PC-9 (cell line): ENCODE measurements at regions not wholly inside any gene's neighbourhood (a gene's known extent, or its start where the extent isn't known, plus 50 kb on each side); places are given as distances from the start of the nearest gene placed in this dataset.

ENCODE experiments used
- EZH2 ChIP-seq: fragments of 200-600 bp; sonication (generic); IDR thresholded peaks from 2 replicates; pipeline ENCODE4 v1.8.0; 2017; ENCODE audit warnings: antibody characterized with exemption, low read depth
- TF ChIP-seq, protein P1 (sequence below): fragments of 200-600 bp; sonication (generic); conservative IDR thresholded peaks from 2 replicates; pipeline ENCODE4 v1.6.1; 2017; ENCODE audit warnings: mixed run types, antibody characterized with exemption, mild to moderate bottlenecking, moderate library complexity

GRCh38 chr5:4941957-4942830, 197.9 kb upstream of the ADAMTS16 start:
- TF ChIP-seq, protein P1, sequence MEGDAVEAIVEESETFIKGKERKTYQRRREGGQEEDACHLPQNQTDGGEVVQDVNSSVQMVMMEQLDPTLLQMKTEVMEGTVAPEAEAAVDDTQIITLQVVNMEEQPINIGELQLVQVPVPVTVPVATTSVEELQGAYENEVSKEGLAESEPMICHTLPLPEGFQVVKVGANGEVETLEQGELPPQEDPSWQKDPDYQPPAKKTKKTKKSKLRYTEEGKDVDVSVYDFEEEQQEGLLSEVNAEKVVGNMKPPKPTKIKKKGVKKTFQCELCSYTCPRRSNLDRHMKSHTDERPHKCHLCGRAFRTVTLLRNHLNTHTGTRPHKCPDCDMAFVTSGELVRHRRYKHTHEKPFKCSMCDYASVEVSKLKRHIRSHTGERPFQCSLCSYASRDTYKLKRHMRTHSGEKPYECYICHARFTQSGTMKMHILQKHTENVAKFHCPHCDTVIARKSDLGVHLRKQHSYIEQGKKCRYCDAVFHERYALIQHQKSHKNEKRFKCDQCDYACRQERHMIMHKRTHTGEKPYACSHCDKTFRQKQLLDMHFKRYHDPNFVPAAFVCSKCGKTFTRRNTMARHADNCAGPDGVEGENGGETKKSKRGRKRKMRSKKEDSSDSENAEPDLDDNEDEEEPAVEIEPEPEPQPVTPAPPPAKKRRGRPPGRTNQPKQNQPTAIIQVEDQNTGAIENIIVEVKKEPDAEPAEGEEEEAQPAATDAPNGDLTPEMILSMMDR: peak; percentile 97
- TF ChIP-seq EZH2: no peak
